ENCODE measurements at regions not wholly inside any gene's neighbourhood (a gene's known extent, or its start where the extent isn't known, plus 50 kb on each side); places are given as distances from the start of the nearest gene placed in this dataset.

DNA sequence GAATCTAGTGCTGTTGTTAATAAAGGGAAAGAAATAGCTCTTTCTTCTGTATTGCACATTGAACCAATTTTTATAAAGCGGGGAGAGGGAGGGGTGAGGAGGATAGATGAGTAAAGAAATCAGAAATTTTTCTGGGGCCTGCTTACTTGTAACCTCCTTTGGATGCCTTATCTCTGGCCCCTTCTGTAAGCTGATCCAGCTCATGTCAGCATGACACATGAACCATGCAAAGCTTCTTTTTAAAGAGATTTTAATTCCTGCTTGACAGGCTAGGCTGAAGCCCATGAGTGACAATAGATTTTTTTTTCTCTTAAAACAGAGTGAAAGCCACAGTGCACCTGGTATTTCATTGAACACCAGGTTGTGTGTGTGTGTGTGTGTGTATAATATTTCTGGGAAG is 325.3 kb downstream of the PRL start:
- DNase-seq, result no peak

DNA sequence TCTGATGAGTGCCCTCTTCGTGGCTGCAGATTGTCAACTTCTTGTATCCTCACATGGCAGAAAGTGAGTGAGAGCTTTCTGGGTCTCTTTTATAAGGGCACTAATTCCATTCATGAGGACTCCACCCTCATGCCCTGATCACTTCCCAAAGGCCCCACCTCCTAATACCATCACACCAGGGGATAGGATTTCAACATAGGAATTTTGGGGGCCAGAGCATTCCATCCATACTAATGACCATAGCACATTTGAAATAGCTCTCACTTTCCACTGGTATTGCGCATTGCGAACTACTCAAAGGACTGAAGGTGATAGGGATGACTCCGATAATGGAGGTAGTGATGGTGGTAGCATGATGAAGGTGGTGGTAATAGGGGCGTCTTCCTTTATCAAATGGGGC is 324.3 kb downstream of the PRL start:
- DNase-seq, result no peak

DNA sequence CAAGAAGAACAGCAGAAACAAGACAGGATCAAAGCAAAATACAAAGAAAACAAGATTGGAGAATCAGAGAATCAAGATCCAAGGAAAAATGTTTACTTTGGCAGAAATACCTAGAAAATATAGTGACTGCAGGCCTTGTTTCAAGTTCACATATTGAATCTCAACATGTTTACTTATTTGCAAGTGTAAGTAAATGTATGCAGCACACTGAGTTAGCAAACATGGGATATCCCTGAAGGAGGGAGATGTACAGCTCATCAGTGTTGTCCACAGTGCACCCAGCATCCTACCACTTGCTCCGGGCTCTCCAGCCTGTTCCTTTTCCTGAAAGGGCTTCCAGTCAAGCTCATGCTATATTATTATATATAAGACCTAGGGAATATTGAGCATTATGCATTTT is 319.5 kb downstream of the PRL start:
- no peak for DNase-seq

DNA sequence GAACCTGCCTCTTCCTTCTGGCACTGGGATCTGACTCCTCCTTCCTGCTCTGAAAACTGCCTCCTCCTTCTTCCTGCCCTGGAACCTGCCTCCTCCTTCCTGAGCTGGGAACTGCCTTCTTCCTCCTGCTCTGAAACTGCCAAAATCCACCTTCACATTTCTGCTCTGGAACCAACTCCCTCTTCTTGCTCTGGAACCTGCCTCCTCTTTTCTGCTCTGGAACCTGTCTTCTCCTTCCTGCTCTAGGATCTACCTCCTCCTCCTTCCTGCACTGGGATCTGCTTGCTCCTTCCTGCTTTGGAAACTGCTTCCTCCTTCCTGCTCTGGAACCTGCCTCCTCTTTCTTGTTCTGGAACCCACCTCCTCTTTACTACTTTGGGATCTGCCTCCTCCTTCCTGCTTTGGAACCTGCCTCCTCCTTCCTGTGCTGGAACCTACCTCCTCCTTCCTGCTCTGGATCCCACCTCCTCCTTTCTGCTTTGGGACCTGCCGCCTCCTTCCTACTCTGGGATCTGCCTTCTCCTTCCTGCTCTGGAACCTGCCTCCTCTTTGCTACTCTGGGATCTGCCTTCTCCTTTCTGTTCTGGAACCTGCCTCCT is 315.5 kb downstream of the PRL start:
- DNase-seq, result no peak

DNA sequence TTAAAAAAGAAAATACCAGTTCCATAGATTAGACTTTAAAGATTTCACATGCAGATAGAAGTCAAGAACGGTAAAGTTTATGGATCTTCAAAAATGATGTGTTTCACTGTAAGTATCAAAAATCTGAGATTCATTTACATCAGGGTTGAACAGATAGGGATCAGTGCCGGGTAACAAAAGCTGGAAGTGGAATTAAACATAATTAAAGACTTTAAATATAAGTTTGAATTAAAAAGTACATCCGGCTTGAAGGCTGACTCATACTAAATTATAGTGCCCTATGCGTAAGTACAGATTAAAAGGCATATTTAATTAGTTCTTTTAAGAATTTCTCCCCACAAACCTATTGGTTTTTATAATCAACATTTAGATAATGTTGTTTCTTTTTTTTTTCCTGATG is 312.7 kb downstream of the PRL start:
- no peak for DNase-seq

DNA sequence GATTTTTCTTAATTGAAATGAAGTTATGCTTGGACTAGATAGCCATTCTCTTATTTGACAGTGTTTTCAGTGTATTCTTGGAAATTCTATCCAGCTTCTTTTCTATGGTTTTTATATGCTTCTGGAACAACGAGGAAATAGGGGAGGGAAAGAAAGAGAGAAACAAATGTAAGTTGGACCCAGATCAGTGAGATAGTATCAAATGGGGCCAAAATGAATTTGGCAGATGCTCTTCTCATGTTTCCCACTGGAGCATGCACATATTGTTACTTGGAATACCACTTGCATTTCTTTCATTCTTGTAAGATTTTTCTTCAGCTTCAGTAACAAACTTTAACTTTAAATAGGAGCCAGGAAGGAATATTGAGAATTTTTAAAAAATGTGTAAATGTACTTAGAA is 312.3 kb downstream of the PRL start:
- DNase-seq, result no peak

DNA sequence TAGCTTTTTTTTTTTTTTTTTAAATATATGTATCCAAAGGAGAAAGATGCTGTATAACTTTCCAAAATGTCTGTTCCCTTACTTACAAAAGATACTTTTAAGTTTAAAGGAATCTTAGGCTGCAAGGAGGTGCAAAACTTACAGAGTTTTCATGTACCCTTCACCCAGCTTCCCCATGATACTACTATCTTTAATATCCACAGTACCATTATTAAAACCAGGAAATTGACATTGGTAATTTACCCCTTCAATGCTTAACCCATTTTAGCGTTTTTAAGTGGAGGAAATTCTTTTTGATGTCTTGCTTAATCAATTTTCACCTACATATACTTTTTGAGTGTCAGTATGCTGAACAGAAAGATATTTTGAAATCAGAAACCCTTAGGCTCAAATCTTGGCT is 310.9 kb downstream of the PRL start:
- DNase-seq, result no peak

DNA sequence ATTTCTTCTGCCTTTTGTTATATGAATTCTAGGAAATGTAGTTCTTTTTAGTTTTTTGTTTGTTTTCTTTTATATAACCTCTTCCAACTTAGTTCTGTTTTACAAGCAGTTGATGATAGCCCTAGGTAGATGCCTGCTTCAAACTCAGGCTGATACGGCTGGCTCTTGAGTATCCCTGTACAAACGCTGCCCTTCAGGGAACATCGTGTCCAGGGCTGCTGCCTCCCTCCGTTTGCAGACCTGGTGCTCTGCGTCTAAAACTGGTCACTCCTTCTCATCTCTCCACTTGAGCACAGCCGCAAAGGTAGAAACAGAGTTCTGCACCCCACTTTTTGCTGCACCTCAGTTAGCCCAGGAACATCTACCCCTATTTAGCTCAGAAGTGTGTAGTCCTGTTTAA is 310.1 kb downstream of the PRL start:
- DNase-seq, result no peak

DNA sequence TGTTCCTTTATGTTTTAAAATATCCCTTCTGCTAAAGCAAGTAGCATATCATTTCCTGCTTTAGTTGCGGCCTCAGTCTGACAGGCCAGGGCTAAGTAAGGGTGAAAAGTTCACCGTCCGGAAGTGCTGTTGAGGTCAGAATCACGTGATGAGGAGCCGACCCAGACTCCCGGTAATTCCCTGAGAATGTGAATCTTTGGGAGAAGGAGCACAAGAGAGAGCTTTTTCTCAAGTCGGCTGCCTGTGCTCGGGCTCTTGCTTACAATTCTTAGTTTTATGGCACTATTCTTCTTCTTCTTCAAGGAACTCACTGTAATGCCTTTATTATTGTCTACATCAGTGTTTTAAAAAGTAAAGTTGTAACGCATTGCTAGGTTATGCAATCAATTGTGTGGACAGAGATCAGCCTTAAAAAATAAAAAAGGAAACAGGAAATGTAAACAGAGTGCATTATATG is 309.3 kb downstream of the PRL start:
- no peak for DNase-seq

DNA sequence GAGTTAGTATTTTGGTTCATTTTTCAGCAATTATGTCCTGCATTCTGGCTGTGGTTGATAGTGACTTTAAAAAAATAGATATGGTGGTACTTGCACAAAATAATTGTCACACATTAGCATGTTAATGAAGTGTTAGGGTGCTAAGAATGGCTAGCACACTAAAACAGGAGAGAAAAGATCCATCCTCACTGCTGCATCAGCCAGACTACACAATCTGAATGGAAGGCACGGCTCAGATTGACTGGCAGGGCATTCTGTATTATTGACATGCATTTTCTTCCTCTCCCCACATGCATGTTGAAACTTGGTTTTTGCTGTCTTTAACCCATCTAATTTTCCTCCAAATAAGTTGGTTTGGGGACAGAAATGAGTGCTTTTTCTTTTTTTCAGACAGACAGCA is 306.3 kb downstream of the PRL start:
- no peak for DNase-seq

DNA sequence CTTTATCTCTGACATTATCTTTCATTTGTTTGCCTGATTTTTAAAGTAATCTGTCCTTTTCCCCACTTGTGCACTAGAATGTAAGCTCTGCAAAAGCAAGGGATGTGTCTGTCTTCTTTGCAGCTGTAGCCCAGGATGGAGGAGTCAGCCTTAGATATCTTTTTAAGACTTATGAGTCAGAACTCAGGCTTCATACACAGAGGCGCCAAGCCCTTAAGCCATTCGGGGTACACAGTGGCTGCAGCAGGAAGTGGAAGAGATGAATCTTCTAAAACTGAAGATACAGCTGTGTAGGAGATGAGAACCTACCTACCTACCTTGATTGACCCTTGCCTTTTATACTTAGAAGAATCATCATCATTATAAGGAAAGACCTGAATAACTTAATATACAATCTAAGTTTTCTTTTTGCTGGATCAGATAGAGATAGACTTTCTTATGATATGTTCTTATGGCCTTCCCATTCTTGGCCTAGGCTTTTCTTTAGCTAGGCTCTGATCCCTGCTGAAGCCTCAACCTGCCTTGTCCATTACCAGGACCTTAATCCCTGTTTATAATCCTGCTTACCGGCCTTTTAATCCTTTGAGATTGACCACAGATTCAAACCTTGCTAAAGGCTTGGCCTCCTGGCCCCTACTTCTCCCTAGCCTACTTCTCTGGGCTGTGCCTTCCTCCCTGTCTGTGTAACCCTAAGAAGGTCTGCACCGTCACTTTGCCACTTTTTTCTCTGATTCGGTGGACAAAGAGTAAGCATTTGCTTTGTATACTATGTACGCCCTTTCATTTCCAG is 304.5 kb downstream of the PRL start:
- no peak for DNase-seq

DNA sequence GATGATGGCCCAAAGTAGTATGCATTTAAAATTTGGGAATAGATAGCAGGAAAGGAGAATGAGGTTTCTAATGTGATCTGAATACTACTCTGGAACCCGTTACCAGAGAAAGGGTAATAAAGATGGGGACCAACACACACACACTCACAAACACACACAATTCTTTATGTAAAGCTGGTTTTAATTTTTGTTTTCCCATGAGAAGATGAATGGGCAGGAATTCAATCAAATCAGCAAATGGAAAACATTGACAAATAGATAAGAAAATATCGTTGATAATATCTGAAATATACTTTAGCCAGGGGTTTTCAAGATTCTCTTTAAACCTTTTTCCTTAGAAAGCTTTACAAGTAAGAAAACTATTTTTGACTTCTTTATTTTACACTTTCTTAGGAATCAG is 303.0 kb downstream of the PRL start:
- no peak for DNase-seq

DNA sequence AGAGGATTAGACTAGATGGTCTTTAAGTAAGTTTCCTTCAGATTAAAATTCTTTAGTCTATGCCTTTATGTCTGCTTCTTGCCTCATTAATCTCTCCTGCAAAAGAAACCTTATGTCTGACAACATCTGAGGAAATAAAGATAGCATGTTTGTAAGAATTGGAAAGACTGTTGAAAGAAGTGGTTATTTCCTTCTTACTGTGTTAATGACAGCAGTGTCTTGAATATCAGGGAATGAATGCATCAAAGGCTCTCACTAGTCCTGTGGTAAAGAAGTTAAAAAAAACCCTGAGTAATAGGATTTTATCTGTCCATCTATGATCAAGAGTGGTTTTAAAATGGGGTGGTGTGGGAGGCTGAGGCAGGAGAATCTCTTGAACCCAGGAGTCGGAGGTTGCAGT is 302.0 kb downstream of the PRL start:
- DNase-seq, result no peak

DNA sequence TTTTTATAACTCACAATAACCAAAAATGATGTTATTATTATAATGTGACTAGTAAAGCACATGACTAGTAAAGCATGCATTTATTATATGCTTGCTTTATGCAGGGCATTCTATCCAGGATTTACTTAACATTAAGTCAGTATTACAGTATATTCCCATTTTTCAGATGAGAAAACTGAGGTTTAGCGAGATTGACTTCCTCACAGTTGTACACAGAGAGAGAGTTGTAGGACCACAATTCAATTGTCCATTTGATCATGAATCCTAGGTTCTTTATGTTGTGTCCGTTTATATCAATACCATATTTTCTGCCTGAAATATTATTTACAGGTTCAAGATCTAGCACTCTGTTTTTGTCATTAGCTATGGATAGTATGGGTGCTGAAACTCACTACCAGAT is 301.5 kb downstream of the PRL start:
- DNase-seq, result no peak

DNA sequence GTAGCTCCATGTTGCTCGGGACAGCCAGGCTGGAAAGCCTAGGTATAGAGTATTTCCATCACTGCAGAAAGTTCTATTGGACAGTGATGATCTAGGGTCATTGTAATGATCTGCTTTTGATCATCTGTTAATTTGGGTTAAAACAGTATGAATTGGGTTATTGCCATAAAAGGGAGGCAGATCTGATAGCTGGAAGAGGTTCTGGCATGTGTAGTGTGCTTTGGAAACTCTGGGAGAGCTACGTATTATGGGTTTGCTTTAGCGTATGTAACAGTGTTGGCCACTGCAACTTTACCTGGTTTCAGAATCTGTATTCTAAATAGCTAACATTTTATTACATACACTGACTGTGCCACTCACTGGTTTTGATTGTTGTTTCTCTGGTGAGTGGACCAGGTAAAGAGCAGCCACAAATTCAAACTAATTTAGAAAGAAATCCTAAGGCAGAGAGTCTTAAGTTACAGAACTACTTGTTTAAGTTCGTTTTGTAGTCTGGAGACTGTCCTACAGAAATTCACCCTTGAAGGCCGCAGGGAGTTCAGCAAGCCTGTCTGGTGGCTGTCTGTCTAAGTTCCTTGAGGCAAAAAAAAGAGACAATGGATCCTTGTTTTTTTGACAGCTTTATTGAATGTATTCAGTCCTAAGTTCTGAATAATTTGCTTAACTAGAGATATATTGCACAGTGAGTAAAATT is 300.3 kb downstream of the PRL start:
- no peak for DNase-seq

DNA sequence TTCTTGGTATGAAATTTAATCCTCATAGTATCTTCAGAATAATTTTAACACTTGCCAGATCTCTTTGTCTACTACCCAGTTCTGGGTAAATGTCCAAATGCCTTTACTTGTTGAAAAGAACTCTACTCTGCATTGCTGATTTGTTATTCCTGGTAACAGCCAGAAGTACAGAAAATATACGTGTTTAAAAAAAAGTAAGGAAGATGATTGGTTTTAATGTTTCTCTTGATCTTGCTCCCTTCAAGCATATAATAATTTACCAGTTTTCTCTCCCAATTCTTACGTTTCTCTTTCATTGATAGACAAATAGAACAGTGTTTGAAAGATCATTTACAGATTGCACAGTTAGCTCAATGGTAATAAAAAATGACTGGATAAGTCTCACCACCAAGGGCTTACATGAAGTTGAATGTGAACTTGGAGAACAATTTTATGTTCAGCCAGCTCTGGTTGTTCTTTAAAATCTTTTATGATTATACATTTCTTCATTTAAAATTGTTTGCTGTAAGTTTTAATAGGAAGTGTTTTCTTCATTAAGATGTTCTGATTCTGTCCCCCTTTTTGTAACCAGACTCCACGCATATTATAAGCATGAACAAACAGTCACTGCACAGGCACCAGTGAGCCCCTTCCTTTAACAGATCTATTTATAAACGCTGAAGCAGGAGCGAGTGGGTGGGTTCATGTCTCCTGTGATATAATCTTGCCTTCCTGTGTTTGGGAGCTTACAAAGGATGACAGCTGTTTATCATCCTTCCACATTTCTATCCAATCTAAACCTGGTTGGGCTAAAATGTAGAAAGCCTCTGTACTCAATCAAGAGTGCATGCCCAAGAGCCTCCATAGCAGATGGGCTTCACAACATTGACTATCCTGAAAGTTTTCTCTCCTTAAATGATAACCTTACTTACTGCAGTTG is 299.5 kb downstream of the PRL start:
- DNase-seq, result no peak

DNA sequence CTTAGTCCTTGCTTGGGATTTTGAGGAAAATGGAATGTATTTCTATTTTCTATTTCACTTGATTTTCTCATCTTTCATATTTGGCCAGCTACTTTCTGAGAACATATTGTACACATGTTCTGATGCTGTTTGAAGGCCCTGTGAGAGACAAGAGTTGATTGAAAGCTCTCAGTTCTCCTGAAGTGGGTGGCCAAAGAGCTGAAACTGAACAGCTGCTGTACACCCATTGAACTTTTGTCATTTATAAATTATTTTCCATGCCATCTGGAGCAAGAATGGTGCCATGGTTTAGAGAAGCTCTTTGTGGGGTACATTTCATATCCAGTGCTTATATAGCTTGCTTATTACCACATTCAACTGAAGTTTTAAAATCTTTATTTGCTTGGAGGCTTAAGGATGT is 298.3 kb downstream of the PRL start:
- DNase-seq, result no peak

DNA sequence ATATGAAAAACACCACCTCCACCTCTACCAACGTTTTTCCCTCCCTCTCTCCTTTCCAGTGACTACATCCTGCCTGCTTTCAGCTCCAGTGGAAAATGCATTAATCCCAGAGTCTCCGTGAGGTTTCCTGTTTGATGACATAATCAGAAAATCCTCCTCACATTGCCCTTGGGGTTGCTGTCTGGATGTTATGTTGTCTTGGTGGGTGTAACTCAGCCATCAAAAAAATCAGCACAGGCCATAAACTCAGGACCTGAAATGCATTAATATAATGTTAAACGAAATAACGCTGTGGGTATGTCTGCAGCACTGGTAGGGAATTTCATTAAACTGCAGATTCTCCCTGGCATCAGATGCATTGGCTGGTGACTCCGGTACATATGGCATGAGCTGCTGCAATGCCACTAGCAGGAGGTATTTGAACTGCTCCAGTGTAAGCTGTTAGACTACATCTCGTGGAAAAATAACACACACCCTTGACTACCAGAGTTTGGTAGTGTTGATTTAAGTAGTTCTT is 297.8 kb downstream of the PRL start:
- DNase-seq, result no peak

DNA sequence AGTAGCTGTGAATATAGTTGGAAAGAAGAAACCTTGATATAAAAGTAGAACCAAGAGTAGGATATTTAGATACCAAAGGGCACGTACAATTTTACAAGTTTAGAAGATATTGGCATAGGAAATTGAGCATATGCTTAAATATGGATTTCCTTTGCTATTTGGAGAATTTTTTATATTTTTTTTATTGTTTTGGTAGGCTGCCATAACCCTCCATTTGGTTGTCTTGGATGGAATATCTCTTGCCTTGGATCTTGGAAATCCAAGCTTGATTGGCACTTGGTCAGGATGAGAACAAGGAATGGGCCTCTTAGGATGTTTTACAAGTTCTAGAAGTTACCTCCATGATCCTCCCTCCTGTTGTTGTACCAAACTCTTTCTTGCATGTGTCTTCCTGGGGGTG is 297.1 kb downstream of the PRL start:
- DNase-seq, result no peak

DNA sequence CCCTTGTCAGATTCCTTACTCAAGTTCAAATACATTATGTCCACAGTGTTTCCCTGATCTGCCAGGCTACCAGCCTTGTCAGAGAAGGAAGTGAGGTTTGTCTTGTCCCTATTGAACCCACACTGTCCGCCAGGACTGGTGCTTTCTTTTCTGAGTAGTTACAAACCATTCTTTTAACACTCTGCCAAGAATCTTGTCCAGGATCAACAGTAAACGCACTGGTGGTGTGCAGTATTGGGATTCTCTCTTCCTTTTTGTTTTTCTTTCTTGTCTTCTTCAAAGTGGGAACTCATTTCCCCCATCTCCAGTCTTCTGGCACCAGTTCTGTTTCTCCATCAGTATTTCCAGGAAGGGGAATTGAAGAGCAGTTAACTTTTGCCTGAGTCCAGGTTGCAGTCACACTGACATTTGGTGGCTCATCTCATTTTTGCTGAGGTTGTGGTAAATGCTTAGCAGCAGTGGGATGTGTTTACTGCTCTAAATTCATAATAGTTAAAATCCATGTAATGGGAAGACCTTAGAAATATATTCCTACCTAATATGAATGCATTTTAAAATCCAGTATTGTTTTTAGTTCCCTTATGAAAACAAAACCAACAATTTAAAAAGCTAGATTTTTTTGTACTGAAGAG is 295.3 kb downstream of the PRL start:
- DNase-seq, result no peak

DNA sequence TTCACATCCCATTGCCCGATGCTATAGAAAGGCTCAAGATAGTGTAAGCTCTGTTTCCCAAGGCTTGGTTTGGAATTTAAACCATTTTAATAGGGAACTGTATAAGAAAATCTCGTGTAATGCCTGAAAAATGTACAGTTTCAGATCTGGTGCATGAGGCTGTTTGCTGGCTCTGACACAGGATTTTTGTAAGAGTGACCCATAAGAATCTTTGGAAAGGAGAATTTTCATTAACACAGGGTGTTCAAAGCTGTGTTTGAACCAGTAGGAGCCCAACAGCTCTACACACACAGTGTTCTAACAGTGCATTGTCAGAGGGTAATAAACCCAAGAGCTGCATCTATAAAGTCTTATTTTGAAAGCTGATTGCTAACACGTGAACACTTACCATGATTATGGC is 293.5 kb downstream of the PRL start:
- DNase-seq, result no peak

DNA sequence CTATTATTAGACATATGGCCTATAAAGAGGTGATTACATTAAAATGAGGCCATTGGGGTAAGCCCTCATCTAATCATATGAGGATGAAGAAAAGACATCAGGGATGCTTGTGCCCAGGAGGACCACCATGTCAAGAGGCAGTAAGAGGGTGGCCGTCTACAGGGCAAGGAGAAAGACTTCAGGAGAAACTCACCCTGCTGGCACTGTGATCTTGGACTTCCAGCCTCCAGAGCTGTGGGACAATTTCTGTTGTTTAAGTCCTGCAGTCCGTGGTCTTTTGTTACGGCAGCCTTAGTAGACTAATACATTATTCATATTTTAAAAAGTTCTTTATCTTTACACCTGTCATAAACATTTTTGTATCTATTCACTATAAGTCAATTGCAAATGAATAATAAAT is 290.0 kb downstream of the PRL start:
- no peak for DNase-seq

DNA sequence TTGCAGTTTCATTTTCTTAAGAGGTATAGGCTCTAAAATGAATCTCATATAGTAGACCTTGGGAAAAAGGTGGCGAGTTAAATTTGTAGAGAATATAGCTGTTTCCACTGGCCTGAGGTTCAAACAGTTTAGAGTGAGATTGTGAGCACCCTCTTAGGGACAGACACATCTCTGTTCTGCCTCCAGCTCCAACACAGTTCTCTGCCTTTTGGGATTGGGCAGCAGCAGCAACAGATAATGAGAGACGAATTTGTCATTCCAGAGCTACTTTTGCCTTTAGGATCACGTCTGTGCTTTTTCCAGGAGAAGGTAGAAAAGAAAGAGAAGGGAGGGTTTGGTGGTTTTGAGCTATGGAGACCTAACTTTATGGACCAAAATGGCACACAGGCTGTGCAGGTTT is 289.4 kb downstream of the PRL start:
- DNase-seq, result no peak
